IgD-negative memory B cell (primary cell): ENCODE measurements at regions not wholly inside any gene's neighbourhood (a gene's known extent, or its start where the extent isn't known, plus 50 kb on each side); places are given as distances from the start of the nearest gene placed in this dataset.

Source experiments
- H3K27ac Mint-ChIP-seq, 3 donors: one replicate each; pipeline ENCODE4 v1.8.0; 2020 to 2022; ENCODE audit warnings: mild to moderate bottlenecking in 3 of 3, mixed read lengths in 3 of 3, moderate library complexity in 1 of 3
- H3K27me3 Mint-ChIP-seq: one replicate; pipeline ENCODE4 v1.8.0; 2021; ENCODE audit warnings: mixed read lengths
- H3K36me3 Mint-ChIP-seq: one replicate; pipeline ENCODE4 v1.8.0; 2020; ENCODE audit warnings: mild to moderate bottlenecking, mixed read lengths
- H3K4me1 Mint-ChIP-seq, 3 donors: one replicate each; pipeline ENCODE4 v1.8.0; 2020 to 2022; ENCODE audit warnings: mixed read lengths in 3 of 3, mild to moderate bottlenecking in 1 of 3
- H3K4me3 Mint-ChIP-seq, 4 donors: one replicate each; pipeline ENCODE4 v1.8.0; 2020 to 2022; ENCODE audit warnings: mild to moderate bottlenecking in 4 of 4, mixed read lengths in 4 of 4, moderate library complexity in 3 of 4
- H3K9me3 Mint-ChIP-seq, 3 donors: one replicate each; pipeline ENCODE4 v1.8.0; 2020 to 2021; ENCODE audit warnings: mixed read lengths in 3 of 3, mild to moderate bottlenecking in 1 of 3

GRCh38 chr3:182738583-182739411, 54.5 kb upstream of the ATP11B start:
- no peak overlapping the region for H3K4me3 Mint-ChIP-seq
- H3K4me1 Mint-ChIP-seq, result no peaks in the 10 kb centered on the region
- no peak overlapping the region for H3K27ac Mint-ChIP-seq
- no peaks in the 10 kb centered on the region for H3K9me3 Mint-ChIP-seq
- H3K27me3 Mint-ChIP-seq, result peaks cover 2% of the 10 kb centered on the region
- no peaks in the 10 kb centered on the region for H3K36me3 Mint-ChIP-seq

GRCh38 chr3:182739619-182740018, 53.7 kb upstream of the ATP11B start:
- H3K4me1 Mint-ChIP-seq, result no peaks in the 10 kb centered on the region
- H3K36me3 Mint-ChIP-seq, result no peaks in the 10 kb centered on the region
- H3K27ac Mint-ChIP-seq, result no peak overlapping the region
- H3K27me3 Mint-ChIP-seq, result peaks cover 2% of the 10 kb centered on the region
- no peak overlapping the region for H3K4me3 Mint-ChIP-seq
- H3K9me3 Mint-ChIP-seq, result no peaks in the 10 kb centered on the region

GRCh38 chr3:182740710-182741109, 52.6 kb upstream of the ATP11B start:
- Mint-ChIP-seq H3K27me3 (peaks cover 2% of the 10 kb centered on the region), H3K4me3 (no peak overlapping the region), H3K27ac (peak overlapping the region in 1 of 3 donors; percentile 58), H3K4me1 (no peaks in the 10 kb centered on the region), H3K9me3 (no peaks in the 10 kb centered on the region), H3K36me3 (no peaks in the 10 kb centered on the region)

- Mint-ChIP-seq H3K36me3 (no peaks in the 10 kb centered on the region), H3K27ac (no peak overlapping the region), H3K27me3 (peaks cover 2% of the 10 kb centered on the region), H3K9me3 (no peaks in the 10 kb centered on the region), H3K4me3 (no peak overlapping the region), H3K4me1 (no peaks in the 10 kb centered on the region)
These were observed 52.1 kb upstream of the ATP11B start for GRCh38 chr3:182741214-182741613.
